Renal cortex interstitium (tissue), 11 donors: ENCODE measurements at regions not wholly inside any gene's neighbourhood (a gene's known extent, or its start where the extent isn't known, plus 50 kb on each side); places are given as distances from the start of the nearest gene placed in this dataset.
"Not testable (repeated sequence)": the region's sequence is repeated elsewhere in the genome, so short reads cannot be mapped to it uniquely, and the experiment has no call there.

ENCODE experiments used
- DNase-seq, 11 donors: peaks; one replicate each; pipeline ENCODE4 v3.0.0-alpha.2; 2013; ENCODE audit warnings: low read depth in 9 of 11, low spot score in 4 of 11; ENCODE audit errors: extremely low read depth in 1 of 11

DNA sequence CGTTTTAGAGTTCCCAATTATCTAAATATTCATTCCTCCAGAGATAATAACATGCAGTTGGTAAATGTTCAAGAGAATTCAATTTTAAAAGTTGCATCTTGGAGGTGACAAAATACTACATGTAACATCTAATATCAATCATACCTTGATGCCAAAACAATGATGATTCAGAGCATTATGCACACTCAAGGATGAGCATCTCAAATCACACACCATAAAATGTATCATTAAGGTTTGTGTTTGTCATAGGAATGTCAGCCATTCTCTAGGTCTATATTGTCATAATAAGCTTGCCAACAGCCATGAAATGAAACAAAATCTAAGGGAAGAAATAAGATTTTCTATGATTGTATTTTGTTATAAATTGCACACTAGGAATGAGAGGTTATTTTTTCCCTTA lies 1667.0 kb downstream of the DPP10 start:
- no peak for DNase-seq

DNA sequence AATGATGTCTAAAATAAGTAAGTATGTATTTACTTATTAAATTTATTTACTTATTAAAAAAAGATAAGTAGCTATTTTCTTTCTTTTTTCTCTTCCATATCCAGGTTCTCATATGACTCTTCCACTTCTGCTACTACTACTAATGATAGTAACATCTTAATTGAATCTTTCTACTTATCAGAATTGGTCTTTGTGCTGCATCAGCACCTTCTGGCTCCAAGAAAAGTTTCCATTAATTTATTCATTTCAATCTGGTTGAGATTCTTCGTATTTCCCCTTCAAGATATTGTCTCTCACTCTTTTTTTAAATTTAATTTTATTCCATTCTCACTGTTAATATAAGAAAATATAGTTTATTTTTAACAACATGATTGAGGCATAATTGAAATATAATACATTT lies 1675.4 kb downstream of the DPP10 start:
- DNase-seq: no peak

DNA sequence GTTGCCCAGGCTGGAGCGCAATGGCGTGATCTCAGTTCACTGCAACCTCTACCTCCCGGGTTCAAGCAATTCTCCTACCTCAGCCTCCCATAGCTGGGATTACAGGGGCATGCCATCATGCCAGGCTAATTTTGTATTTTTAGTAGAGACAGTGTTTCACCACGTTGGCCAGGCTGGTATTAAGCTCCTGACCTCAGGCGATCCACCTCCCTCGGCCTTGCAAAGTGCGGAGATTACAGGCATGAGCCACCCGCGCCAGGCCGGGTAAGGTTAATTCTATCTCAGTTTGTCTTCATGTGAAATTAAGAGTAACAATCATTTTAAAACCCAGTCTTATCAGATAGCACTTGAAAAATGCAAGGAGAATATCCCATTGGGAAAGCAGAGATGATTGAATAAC lies 1681.7 kb upstream of the DDX18 start:
- no peak for DNase-seq

DNA sequence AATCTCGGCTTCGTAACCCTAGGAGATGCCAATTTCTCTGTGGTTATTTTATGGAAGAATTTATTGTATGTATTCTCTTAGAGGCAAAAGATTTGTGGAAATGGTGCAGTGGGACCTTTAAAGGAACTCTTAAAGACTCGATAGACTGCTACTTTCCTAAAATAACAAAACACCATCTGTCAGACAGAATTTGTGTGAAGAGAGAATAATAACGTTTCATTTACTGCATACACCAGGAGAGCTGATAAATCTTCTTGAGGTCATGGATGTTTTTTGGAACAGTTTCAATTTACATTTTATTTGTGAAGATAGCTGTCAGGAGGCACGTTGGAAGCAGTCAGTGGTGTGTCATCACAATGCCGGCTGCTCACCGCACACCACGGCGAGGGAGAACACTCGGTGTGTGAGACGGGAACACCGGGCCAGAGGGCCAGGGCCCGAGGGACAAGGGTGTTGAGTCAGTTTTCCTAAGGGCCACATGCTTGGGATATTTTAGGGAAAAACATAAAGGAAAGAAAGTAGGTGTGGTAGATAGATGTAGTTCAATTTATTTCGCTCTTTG lies 1681.0 kb upstream of the DDX18 start:
- DNase-seq: no peak

DNA sequence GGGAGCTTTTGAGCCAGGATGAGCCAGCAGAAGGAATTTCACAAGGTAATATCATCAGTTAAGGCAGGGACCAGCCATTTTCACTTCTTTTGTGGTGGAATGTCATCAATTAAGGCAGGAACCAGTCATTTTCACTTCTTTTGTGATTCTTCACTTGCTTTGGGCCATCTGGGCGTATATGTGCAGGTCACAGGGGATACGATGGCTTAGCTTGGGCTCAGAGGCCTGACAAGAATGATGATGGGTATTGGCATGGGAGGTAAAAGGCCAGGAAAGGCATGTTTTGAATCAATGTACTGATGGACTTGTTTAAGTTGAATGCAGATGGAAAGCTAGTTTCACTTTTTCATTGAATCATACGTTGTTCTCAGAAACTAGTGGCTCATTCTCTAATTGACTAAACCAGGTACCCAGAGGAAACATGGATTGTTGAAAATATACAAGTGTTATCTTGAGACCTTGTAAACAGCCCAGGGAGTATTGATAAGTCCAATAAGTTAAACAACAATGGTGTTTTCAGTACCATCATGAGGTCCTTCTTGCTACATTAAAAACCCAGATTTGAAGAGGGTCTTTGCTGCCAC lies 1672.5 kb upstream of the DDX18 start:
- DNase-seq: no peak

DNA sequence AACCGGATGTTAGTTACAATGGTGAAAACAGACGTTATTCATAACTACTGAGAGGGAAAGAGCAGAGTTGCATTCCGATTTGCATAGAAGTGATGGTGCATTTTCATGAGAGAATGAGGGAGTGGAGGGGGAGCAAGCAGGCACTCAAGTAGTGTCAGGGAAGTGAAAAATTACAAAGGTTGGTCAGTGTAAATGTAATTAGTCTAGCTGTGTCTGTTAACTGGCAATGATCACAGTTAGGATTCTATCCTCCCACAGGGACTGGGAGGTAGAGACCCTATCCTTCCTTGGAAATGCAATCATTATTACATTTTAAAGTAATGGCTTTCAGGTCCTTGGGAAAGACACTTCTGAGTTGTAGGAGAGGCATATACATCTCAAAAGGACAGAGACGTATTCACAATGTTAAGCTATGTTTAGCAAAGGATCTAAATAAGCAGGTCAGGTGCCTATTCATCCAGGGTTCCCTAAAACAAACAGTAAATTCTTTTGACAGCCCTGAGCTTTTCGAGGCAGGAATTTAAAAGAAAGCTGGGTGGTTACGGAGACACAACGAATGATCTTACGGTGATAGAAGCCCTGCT lies 1671.8 kb upstream of the DDX18 start:
- DNase-seq: no peak

DNA sequence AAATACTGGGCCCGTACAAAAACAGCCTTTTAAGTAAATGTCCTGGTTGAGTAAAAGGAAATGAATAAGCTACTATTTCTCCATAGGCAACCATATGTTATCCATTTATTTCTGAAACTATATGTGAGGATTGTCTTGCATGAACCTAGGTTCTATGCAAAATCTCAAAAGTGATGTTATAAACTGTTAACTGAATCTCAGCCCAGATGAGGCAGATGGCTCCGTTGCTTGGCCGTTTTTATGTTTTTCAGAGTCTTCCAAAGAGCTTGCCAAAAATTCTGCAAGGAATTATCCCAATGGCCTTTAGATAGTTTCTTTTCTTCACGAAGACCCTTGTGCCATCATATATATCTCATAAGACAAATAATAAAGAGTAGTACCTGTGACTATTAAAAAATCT lies 1669.5 kb upstream of the DDX18 start:
- DNase-seq: no peak

DNA sequence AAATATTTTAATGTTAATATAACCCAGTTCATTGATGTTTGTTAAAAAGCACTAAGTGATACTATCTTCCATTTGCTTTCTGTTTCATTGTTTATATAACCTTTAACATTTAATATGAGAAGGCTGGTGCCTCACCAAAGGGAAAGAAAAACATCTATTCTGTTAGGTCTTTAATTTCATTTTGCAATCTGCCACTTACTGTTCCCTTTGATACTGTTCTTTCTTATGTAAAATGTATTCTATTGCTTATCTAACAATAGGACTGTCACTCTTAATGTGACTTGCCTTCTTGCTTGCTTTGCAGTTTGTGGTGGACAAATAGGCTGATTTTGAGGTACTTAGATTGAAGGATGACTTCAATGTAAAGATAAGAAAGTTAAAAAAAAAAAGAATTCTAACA lies 1666.1 kb upstream of the DDX18 start:
- no peak for DNase-seq

DNA sequence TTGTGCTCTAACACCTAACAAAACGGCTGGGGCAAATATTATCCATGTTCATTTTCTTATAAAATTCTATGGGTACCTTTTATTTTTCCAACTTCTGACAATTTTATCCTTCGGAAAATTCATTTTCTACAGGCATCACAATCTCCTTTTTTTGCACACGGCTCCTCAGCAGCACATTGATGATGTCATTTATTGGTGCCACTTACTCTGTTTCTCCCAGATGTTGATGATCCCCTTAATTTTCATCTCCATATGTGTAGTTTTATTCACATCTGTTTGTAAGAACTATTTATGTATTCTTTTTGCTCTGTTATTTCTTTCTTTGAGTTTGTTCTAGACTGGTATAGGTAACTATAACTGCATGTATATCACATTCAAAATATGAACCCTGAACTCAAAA lies 1660.8 kb upstream of the DDX18 start:
- DNase-seq: no peak

DNA sequence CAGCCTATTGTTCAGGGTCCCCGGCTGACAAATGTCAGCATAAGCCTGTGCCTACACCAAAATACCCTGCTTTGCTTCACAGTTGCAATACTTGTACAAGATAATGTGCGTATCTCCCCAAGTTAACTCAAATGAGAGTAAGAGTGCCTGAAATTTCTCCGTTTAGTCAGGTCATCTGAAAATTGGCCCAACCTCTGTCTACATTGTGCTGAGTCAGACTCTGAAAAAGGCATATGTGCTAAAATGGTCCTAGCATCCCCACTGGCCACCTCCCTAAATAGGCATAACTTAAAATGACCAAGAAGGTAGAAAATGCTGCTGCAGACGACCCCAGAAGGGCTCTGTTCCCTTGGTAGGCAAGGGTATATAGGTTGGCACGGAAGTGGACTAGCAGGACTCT lies 1653.8 kb upstream of the DDX18 start:
- no peak for DNase-seq

DNA sequence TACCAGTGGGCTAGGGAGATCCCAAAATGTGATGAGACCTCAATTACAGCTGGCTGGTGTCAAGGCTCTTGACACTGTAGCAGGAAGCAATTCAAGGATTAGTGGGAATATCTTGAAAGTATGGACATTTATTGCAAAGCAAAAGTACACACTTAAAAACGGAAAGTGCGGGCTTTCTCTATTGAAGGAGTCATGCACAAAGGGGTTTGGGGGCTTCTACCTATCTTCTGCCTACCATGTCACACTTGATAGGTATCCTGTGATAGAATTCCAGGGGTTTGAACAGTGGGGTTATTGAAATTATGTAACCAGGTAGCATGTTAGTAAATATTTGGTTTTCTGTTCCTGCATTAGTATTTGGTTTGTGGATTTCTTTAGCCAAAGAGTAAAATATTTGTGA lies 1652.1 kb upstream of the DDX18 start:
- no peak for DNase-seq

DNA sequence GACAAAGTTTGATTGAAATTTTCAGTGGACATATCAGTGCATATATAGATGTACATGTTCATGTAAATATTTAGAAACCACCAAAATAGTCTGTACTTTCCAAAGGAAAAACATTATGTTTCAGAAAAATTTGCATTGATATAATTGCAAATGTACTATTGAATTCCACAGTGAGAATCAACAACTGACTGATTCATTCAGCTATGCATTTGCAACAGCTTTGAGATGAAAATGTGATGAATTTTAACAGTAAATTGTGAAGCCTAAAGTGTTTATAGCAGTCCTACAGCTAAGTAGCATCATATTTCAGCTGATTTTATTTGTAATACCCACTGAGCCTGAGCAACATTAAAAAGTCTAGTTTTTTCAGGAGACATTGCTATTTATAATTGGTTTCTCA lies 1647.4 kb upstream of the DDX18 start:
- DNase-seq: no peak

DNA sequence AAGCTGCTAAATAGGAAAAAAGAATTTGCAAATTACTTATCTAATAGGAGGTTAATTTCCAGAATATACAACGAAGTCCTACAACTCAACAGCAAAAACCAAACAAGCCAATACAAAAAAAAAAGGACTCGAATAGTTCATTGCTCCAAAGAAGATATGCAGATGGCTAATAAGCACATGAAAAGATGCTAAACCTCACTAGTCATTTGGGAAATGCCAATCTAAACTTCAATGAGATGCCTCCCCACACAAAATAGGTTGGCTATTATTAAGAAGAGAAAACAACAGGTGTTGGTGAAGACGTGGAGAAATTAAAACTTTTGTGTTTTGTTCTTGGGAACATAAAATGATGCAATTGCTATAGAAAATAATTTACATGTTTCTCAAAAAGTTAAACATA lies 1634.4 kb upstream of the DDX18 start:
- no peak for DNase-seq

DNA sequence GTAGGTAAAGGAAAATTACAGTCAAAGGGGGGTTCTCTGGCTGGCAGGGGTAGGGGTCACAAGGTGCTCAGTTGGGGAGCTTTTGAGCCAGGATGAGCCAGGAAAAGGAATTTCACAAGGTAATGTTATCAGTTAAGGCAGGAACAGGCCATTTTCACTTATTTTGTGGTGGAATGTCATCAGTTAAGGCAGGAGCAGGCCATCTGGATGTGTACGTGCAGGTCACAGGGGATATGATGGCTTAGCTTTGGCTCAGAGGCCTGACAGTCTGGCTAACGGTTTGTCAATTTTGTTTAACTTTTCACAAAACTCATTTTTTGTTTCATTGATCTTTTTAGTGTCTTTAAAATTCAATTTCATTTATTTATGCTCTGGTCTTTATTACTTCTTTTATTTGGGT lies 1623.8 kb upstream of the DDX18 start:
- DNase-seq: not testable (repeated sequence)

DNA sequence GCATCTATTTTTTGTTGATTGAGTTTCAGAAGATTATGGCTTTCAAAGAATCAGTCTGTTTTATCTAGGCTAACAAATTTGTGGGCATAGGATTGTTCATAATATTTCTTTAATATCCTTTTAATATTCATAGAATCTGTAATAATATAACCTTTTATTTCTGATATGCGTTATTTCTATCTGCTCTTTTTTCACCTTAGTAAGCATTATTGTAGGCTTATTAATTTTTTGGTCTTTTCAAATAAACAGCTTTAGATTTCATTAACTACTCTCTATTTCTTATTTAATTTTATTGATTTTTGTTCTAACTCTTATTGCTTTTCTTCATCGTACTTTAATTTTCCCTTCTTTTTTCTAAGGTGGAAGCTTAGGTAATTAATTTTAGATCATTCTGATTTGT lies 1614.4 kb upstream of the DDX18 start:
- no peak for DNase-seq

DNA sequence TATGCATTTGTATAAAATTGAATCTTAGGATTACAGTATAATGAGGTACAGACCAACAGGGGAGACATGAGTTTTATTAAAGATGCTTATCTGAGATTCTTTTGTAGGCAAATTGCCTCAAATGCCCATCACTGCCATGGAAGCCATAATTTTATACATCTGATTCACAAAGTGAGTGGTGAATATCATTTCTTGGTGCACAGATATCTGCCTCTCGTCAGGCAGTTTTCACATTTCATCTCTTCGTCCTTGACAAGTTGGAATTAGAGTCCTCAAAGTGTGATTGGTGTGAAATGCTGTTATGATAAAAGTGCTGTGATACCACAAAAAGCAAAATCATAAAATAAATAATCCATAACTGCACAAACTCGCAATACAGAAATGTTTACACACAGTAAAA lies 1602.8 kb upstream of the DDX18 start:
- no peak for DNase-seq

DNA sequence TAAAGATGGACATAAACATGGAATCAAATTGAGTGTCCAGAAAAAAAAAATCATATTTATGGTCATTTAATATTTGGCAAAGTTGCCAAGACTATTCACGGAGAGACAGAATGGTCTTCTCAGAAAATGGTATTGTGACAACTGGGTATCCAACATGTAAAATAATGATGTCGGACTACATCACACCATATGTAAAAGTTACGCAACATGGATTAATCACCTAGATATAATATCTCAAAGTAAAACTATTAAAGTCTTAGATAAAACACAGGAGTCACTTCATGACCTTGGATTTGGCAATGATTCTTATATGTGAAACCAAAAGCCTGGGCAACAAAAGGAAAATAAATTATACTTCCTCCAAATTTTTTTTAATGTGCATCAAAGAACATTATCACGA lies 1591.7 kb upstream of the DDX18 start:
- no peak for DNase-seq

DNA sequence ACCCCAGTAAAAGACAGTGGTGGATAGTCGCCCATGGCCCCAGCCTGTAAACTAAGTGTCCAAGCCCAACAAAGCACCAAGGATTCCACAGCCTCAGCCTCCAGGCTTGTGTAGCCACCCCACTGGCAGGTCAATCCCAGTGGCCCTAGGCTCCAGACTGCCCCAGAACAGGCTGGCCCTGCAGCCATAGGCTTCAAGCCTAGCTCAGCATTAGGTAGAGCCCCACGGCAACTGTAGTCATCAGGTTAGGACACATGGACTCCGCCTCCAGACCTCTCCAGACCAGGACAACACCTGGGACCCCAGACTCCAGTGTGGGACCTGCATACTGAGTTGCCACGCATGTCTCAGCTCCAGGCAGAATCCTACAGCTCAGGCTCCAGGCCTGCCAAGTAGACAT lies 1590.6 kb upstream of the DDX18 start:
- DNase-seq: no peak

DNA sequence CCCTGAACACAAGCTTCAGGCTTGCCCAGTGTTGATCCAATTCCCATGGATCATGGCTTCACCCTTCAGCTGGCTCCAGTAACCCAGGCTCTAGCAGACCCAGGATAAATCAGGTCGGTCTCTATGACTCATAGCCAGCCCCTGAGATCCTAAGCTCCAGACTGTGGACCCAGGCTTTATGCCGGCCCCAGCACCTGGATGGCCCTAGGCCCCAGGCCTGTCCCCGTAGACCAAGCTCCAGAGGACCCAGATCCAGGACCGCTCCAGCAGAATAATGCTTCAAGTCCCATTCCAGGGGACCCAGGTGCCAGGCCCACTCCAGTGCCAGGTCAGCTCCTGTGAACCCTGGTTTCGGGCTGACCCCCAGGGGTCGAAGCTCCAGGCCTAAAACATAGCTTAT lies 1589.9 kb upstream of the DDX18 start:
- DNase-seq: no peak

DNA sequence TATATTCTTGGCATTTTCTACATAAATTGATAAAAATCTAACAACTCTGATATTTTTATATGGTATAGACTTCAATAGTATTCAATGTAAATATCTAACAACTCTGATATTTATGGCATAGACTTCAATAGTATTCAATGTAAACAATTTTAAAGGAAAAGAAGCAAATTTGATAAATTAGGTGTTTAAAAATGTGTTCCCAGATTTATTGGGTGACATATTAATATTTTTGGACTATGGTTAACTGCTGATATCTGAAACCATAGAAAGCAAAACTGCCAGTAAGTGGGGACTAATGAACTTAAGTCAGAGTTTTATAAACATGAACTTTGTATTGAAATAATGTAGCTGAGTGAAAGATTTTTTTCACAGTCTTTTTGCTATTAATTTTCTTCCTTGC lies 1576.0 kb upstream of the DDX18 start:
- DNase-seq: no peak

DNA sequence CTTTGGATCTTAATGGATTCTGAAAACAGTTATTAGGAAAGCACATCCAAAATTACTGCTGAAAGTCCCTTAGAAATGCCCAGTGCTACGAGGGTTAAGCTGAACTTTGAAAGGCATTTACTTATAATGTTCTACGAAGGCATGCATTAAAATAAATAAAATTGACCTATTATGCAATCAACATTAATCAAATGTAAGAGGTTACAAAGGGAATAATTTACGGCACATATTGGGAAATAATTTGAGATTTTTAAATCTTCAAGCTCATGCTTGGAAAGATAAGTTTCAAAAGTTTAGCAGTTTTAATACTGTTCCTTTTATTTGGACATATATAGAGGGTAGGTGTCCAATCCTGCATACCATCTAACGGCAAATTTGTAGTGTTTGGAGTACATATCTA lies 1564.1 kb upstream of the DDX18 start:
- DNase-seq: no peak
